PC-3 (cell line): ENCODE measurements at regions not wholly inside any gene's neighbourhood (a gene's known extent, or its start where the extent isn't known, plus 50 kb on each side); places are given as distances from the start of the nearest gene placed in this dataset.

Experiments
- ATAC-seq: fragments of 200-7000 bp; cut with Tn5 transposase; 2 replicates; pipeline ENCODE4 v1.9.1; 2020; ENCODE audit warnings: mild to moderate bottlenecking, moderate library complexity
- BruUV-seq: library from RNA; stranded (reverse); fragments of 400-500 nt; replicated peaks from 2 replicates; lab custom pipeline; 2021; lab: Mats Ljungman, UMichigan
- CTCF ChIA-PET: fragments of 300-600 bp; sonication (Branson Sonifier 250); formaldehyde crosslinking; loops from one replicate; lab custom pipeline; 2022; ENCODE audit warnings: antibody characterized with exemption; lab: Charles Lee
- POLR2A ChIA-PET: fragments of 300-600 bp; sonication (Branson Sonifier 250); formaldehyde crosslinking; loops from one replicate; lab custom pipeline; 2022; ENCODE audit warnings: antibody characterized with exemption; ENCODE audit not compliant: unreplicated experiment; lab: Charles Lee
- DNase-seq: peaks from one replicate; pipeline ENCODE4 v3.0.0-alpha.2; 2015
- H2AFZ ChIP-seq: fragments of 300-600 bp; sonication (generic); 2 replicates; pipeline ENCODE4 v1.6.0; 2016; ENCODE audit warnings: antibody characterized with exemption, low read length
- H3F3A ChIP-seq: fragments of 300-600 bp; sonication (generic); one replicate; pipeline ENCODE4 v1.6.0; 2017; ENCODE audit warnings: antibody characterized with exemption, low read length, control low read depth, mild to moderate bottlenecking; ENCODE audit not compliant: unreplicated experiment
- H3K27ac ChIP-seq: fragments of 300-600 bp; sonication (generic); 2 replicates; pipeline ENCODE4 v1.5.1; 2016; ENCODE audit warnings: mild to moderate bottlenecking, low read length
- H3K27me3 ChIP-seq: fragments of 300-600 bp; sonication (generic); 2 replicates; pipeline ENCODE4 v1.6.1; 2016; ENCODE audit warnings: low read length, mixed read lengths
- H3K36me3 ChIP-seq: fragments of 300-600 bp; sonication (generic); 2 replicates; pipeline ENCODE4 v1.6.1; 2016; ENCODE audit warnings: low read depth, mixed run types, low read length, mixed read lengths
- H3K4me1 ChIP-seq: fragments of 300-600 bp; sonication (generic); 2 replicates; pipeline ENCODE4 v1.5.1; 2016; ENCODE audit warnings: low read length; ENCODE audit not compliant: insufficient read depth
- H3K4me2 ChIP-seq: fragments of 300-600 bp; sonication (generic); 2 replicates; pipeline ENCODE4 v1.6.0; 2016; ENCODE audit warnings: low read length
- H3K4me3 ChIP-seq: fragments of 300-600 bp; sonication (generic); 2 replicates; pipeline ENCODE4 v1.5.1; 2016; ENCODE audit warnings: mild to moderate bottlenecking, low read length, mixed read lengths
- H3K79me2 ChIP-seq: fragments of 300-600 bp; sonication (generic); 2 replicates; pipeline ENCODE4 v1.6.1; 2017; ENCODE audit warnings: low read length, mixed read lengths
- H3K9ac ChIP-seq: fragments of 300-600 bp; sonication (generic); 2 replicates; pipeline ENCODE4 v1.6.0; 2016; ENCODE audit warnings: mild to moderate bottlenecking, low read length
- H3K9me2 ChIP-seq: fragments of 300-600 bp; sonication (generic); replicated peaks from 2 replicates; pipeline ENCODE4 v1.6.1; 2016; ENCODE audit warnings: mixed run types, low read length, mixed read lengths
- H3K9me3 ChIP-seq: fragments of 300-600 bp; sonication (generic); 2 replicates; pipeline ENCODE4 v1.6.1; 2016; ENCODE audit warnings: low read length, mixed read lengths
- H4K20me1 ChIP-seq: fragments of 300-600 bp; sonication (generic); 2 replicates; pipeline ENCODE4 v1.6.1; 2016; ENCODE audit warnings: low read length, mixed read lengths
- CTCF ChIP-seq: fragments of 300-600 bp; sonication (generic); conservative IDR thresholded peaks from 2 replicates; pipeline ENCODE4 v1.5.1; 2017; ENCODE audit warnings: antibody characterized with exemption, low read depth, mild to moderate bottlenecking, low read length
- EZH2 ChIP-seq: fragments of 300-600 bp; sonication (generic); IDR thresholded peaks from one replicate; pipeline ENCODE4 v1.6.1; 2017; ENCODE audit warnings: antibody characterized with exemption, mild to moderate bottlenecking, low read length; ENCODE audit not compliant: unreplicated experiment
- EZH2phosphoT487 ChIP-seq: fragments of 300-600 bp; sonication (generic); IDR thresholded peaks from 2 replicates; pipeline ENCODE4 v1.6.1; 2018; ENCODE audit warnings: mild to moderate bottlenecking, antibody characterized with exemption, low read length, borderline replicate concordance
- intact Hi-C: fragments of 100-400 bp; cut with micrococcal nuclease; formaldehyde crosslinking; loops from 2 replicates; pipeline ENCODE4 v1.9.0; 2023

- peaks cover 17% of the 10 kb centered on the region for H3K4me1 ChIP-seq
- H3K4me3 ChIP-seq: no peak overlapping the region
- TF ChIP-seq EZH2: no peak
- TF ChIP-seq EZH2phosphoT487: no peak
- no peak for TF ChIP-seq CTCF
- intact Hi-C loops: no loop called here
- no peak overlapping the region for H3K4me2 ChIP-seq
- H3K27ac ChIP-seq: no peak overlapping the region
- ChIA-PET POLR2A (no interaction called here), CTCF (no interaction called here)
- no peaks in the 10 kb centered on the region for H3F3A ChIP-seq
- H3K79me2 ChIP-seq: no peaks in the 10 kb centered on the region
- no peak overlapping the region for H3K9ac ChIP-seq
- H4K20me1 ChIP-seq: no peaks in the 10 kb centered on the region
- ATAC-seq (no peak), DNase-seq (no peak)
- no peaks in the 10 kb centered on the region for H3K27me3 ChIP-seq
- no peaks in the 10 kb centered on the region for H3K36me3 ChIP-seq
- no TSS peak for BruUV-seq
- no peaks in the 10 kb centered on the region for H3K9me3 ChIP-seq
- no peak overlapping the region for H2AFZ ChIP-seq
- no peaks in the 10 kb centered on the region for H3K9me2 ChIP-seq
Observed at GRCh38 chr10:37711617-37712488, 145.6 kb downstream of the ZNF248 start.

- no peaks in the 10 kb centered on the region for H3K27me3 ChIP-seq
- DNase-seq (peak; percentile 90), ATAC-seq (peak; percentile 85)
- no peak overlapping the region for H2AFZ ChIP-seq
- H4K20me1 ChIP-seq: no peaks in the 10 kb centered on the region
- no peaks in the 10 kb centered on the region for H3K9me3 ChIP-seq
- H3K9ac ChIP-seq: no peak overlapping the region
- ChIA-PET CTCF (interaction anchor here (0.6 to 0.8 kb wide), 3 partner anchors 216 to 1566 kb away, joined by 3 to 4 read pairs (median 3); no protein-coding TSS in a partner anchor), POLR2A (no interaction called here)
- TF ChIP-seq CTCF (no peak), EZH2phosphoT487 (no peak), EZH2 (no peak)
- H3K36me3 ChIP-seq: no peaks in the 10 kb centered on the region
- no TSS peak for BruUV-seq
- H3K4me1 ChIP-seq: peaks cover 17% of the 10 kb centered on the region
- H3K9me2 ChIP-seq: no peaks in the 10 kb centered on the region
- H3K79me2 ChIP-seq: no peaks in the 10 kb centered on the region
- no peak overlapping the region for H3K4me2 ChIP-seq
- H3K4me3 ChIP-seq: no peak overlapping the region
- H3K27ac ChIP-seq: no peak overlapping the region
- H3F3A ChIP-seq: no peaks in the 10 kb centered on the region
- intact Hi-C loops: no loop called here
Observed at GRCh38 chr10:37710831-37711616, 146.4 kb downstream of the ZNF248 start.
